WI38 (cell line): ENCODE measurements at regions not wholly inside any gene's neighbourhood (a gene's known extent, or its start where the extent isn't known, plus 50 kb on each side); places are given as distances from the start of the nearest gene placed in this dataset.

ENCODE experiments used
- H3K4me3 ChIP-seq: 2 replicates; pipeline ENCODE4 v1.5.1; 2011; ENCODE audit warnings: low read depth, mild to moderate bottlenecking, control low read depth, low read length
- CTCF ChIP-seq: IDR thresholded peaks from 2 replicates; pipeline ENCODE4 v1.5.1; 2012; ENCODE audit warnings: low read depth, mild to moderate bottlenecking, control low read depth, low read length

DNA sequence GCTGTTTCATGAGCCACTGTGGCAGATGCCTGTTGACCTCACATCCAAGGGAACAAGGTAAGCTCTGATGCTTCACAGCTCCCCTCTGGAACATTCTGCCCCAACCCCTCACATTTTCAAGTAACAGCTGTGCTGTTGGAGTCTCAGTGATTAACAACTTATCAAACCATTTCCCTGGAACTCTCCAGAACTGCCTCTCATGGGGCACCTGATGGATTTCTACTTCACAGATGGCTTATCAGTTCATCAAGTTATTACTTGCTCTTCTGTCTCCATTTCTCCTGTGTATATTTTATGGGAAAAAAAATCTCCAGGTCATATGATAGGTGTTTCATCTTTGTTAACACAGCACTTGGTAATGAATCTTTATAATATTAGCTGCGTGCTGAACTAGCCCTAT is 322.4 kb downstream of the MAN2A1 start:
- TF ChIP-seq CTCF, result no peak
- no peak overlapping the region for H3K4me3 ChIP-seq

DNA sequence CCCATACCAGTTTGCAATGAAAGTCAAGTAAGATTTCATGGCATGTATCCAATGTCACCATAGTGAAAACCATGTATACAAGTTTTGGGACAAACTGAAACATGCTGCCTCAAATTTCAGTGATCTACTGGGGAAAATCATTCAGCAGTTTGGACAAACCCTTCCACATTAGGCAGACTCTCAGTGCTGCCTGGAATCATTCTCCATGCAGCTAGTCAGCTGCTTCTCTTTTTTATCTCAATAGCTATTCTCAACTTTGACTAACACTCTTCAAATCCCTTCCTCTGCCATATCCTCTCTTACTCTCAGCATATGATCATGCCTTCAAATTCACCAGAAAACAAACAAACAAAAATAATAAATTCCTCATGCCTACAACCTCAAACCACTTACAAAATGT is 323.3 kb downstream of the MAN2A1 start:
- no peak for TF ChIP-seq CTCF

DNA sequence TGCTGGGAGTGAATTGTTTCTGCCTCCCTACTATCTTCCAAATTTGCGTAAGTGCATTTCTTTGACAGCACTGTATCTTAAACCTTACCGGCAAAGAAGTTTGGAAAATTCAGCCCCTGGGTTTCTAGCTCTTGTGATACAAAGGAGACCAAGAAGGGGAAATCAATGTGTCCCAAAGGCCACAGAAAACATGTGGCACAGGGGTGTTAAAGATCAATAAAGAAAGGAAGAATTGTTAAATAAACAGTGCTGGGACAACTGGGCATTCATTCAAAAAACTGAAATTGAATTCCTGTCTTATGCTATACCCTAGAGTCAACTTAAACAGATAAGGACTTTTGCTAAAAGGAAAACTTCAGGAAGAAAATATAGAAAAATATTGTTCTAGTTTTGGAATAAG is 328.1 kb downstream of the MAN2A1 start:
- no peak for TF ChIP-seq CTCF
- no peak overlapping the region for H3K4me3 ChIP-seq

More for the DNA sequence above, 323.3 kb downstream of the MAN2A1 start:
- no peak overlapping the region for H3K4me3 ChIP-seq

GRCh38 chr5:110018509-110018908 is 328.8 kb downstream of the MAN2A1 start:
- H3K4me3 ChIP-seq, result no peak overlapping the region
- TF ChIP-seq CTCF, result no peak

GRCh38 chr5:110019119-110019518 is 329.4 kb downstream of the MAN2A1 start:
- TF ChIP-seq CTCF, result no peak
- H3K4me3 ChIP-seq, result no peak overlapping the region

DNA sequence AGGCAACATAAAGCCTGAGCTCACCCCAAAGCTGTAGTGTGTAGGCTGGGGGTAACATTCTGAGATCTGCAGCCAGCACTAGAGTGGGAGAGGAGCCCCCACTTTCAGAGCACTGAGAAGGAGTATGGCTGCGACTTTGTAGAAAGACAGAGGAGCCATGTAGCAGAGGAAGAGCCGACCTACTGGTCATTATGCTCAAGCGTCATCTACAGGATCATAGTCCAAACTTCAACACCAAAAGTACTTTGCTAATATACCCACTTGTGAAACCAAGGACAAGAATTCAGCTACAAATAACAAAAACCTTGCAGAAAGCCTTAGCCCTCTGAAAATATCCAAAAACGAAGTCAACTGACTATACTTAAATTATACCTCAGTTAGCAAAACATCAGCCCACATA is 330.1 kb downstream of the MAN2A1 start:
- no peak overlapping the region for H3K4me3 ChIP-seq
- TF ChIP-seq CTCF, result no peak

- no peak for TF ChIP-seq CTCF
- no peak overlapping the region for H3K4me3 ChIP-seq
Observed at GRCh38 chr5:110021251-110021650, 331.5 kb downstream of the MAN2A1 start.
